VCaP (cell line): ENCODE measurements at regions not wholly inside any gene's neighbourhood (a gene's known extent, or its start where the extent isn't known, plus 50 kb on each side); places are given as distances from the start of the nearest gene placed in this dataset.

Experiments used
- H3K27ac ChIP-seq: fragments of 450-650 bp; 2 replicates; pipeline ENCODE4 v1.5.1; 2017
- TF ChIP-seq, protein P1 (sequence below): fragments of 450-650 bp; conservative IDR thresholded peaks from 2 replicates; pipeline ENCODE4 v1.5.1; 2017; ENCODE audit warnings: mild to moderate bottlenecking, moderate library complexity

DNA sequence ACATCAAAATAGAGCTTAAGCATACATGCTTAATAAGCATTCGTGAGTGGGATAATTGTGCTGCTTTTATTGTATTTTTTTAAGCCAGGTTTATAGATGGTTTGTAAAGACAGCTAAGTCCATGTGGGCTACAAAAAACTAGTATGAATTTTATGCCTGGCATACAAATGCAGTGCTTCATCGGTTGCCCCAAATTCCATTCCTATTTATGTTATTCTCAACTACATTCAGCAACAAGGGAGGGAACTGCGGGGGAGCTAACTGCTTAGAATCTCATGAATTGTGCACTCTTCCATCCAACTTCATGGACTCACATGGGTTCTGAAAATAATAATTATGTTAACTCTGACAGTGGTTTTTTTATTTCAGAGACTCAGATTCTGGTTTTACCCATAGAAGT, 199.2 kb downstream of the FAM170A start:
- TF ChIP-seq, protein P1, sequence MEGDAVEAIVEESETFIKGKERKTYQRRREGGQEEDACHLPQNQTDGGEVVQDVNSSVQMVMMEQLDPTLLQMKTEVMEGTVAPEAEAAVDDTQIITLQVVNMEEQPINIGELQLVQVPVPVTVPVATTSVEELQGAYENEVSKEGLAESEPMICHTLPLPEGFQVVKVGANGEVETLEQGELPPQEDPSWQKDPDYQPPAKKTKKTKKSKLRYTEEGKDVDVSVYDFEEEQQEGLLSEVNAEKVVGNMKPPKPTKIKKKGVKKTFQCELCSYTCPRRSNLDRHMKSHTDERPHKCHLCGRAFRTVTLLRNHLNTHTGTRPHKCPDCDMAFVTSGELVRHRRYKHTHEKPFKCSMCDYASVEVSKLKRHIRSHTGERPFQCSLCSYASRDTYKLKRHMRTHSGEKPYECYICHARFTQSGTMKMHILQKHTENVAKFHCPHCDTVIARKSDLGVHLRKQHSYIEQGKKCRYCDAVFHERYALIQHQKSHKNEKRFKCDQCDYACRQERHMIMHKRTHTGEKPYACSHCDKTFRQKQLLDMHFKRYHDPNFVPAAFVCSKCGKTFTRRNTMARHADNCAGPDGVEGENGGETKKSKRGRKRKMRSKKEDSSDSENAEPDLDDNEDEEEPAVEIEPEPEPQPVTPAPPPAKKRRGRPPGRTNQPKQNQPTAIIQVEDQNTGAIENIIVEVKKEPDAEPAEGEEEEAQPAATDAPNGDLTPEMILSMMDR = no peak
- no peak overlapping the region for H3K27ac ChIP-seq

DNA sequence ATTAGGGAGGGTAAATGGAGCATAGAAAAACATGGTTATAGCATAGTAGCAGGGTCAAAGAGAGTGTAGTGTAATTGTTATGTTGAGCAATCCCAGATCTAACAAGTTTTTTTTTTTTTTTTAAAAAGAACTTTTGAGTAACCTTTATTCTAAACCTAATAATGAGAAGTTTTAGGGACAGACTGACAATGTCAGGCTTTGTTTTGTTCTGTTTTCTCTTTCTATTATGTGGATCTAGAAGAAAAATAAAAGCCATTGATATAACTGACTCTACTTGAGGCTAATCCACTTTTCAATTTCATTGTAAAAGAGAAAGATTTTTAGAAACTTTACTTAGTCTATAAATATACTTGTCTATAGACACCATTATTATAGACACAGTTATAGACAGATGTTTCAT, 200.0 kb downstream of the FAM170A start:
- TF ChIP-seq, protein P1 = no peak
- H3K27ac ChIP-seq = no peak overlapping the region

DNA sequence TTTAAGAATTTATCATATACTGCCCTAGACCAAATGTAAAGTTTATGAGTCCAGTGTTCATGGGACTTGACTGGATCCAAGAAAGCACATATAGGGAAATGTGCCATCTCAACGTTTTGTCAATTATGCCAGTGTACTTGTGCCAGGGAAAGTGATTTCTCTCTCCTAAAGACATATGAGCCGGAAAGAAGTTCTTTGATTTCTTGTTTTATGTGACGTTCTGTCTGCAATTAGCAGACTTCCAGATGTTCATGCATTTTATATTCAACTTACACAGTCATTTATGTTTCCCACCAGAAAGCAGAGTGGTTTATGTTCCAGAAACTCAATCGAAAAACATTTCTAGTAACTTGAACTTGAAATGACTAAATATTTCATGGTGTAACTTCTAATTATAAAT, 203.8 kb downstream of the FAM170A start:
- H3K27ac ChIP-seq = no peak overlapping the region
- TF ChIP-seq, protein P1 = no peak

DNA sequence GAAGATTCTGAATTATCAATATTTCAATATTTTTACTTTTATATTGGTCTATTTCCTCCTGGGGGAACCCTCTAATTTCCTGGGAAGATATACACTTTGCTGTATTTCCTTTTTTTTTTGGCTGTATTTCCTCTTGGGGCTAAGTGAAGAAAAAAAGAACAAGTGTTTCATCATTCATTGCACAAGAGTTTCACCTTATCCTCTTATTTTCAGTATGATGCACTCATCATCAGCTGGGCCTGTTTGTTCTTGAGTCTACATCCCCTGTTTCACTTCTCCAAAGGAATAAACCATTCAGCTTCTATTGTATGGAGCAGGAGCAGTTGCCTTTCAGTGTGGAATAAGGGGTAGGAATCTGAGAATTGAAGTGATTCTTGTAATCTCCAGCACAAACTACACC, 210.8 kb downstream of the FAM170A start:
- TF ChIP-seq, protein P1 = no peak
- no peak overlapping the region for H3K27ac ChIP-seq

DNA sequence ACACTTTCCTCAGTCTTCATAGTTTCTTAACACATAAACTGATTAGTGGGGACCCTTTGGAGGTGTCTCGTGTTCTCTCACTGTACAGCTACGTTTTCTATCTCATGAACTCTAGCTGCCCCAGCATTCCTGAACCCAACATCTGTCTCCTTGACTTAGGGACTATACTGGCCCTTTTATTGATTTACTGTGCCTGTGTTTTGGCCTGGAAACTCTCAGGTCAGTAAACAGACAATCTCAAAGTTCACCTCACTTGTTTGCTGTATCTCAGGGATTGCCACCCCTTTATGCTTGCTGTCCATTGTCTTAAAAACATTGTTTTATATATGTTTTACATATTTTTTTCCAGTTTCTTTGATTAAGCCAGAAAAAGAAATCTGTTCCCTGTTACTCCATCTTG, 222.8 kb downstream of the FAM170A start:
- TF ChIP-seq, protein P1 = no peak
- H3K27ac ChIP-seq = no peak overlapping the region

DNA sequence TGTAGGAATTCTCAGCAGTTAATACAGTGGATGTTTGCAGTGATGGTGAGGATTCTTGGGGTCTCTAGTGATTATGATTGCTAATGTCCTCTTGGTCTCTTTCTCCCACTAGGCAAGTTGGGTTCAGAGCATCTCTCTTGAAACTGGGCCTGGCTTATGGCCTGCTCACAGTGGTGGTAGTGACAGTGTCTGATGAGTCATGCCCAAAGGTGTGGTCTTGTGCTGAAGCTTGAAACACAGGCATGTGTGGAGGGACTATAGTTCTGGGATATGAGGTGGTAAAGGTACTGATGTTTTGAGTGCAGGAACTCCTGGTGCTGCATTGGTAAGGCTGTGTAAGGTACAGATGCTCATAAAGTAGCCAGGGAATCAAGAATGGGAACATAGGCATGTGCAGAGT, 231.1 kb downstream of the FAM170A start:
- TF ChIP-seq, protein P1 = no peak
- no peak overlapping the region for H3K27ac ChIP-seq

DNA sequence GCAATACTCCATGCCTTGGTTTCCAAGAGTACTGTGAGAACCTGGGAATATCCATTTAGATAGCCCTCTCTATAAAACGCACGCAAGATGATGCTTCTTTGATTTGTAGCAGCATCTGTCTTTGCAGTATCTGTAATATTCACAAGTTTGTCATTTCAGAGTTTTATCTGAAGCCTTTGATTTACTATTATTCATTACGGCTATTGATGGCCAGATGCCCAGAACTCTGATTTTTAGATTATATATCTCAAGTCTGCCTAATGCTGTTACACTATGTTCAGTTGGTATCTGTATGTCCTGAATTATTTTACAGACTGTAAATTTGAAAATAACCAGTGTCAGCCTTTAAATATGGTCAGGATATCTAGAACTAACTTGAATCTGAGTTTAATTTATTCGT, 233.3 kb downstream of the FAM170A start:
- TF ChIP-seq, protein P1 = no peak
- no peak overlapping the region for H3K27ac ChIP-seq

DNA sequence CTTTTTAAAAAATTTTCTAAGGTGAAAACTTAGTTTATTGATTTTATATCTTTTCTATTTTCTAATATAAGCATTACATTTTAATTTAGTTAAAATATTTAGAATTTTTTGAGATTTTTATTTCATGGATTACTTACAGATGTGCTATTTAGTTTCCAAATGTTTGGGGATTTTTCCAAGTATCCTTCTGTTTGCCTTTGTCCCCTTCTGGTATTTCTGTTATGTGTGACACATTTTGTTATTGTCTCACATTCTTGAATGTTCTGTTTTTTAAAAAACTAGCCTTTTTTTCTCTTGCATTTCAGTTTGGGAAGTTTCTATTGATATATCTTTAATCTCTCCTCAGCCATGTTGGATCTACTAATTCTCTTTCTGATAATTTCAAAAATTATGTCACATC, 234.9 kb downstream of the FAM170A start:
- TF ChIP-seq, protein P1 = no peak
- no peak overlapping the region for H3K27ac ChIP-seq
